ENCODE measurements at regions not wholly inside any gene's neighbourhood (a gene's known extent, or its start where the extent isn't known, plus 50 kb on each side); places are given as distances from the start of the nearest gene placed in this dataset.
"Not testable (repeated sequence)": the region's sequence is repeated elsewhere in the genome, so short reads cannot be mapped to it uniquely, and the experiment has no call there.

DNA sequence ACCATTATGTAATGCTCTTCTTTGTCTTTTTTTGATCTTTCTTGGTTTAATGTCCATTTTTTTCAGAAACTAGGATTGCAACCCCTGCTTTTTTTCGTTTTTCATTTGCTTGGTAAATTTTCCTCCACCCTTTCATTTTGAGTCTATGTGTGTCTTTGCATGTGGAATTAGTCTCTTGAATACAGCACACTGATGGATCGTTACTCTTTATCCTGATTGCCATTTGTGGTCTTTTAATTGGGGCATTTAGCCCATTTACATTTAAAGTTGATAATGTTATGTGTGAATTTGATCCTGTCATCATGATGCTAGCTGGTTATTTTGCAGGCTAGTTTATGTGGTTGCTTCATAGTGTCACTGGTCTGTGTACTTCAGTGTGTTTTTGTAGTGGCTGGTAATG, 75.6 kb upstream of the ETV3 start:
- Histone ChIP-seq H3K9me3 (ENCODE audit: severe bottlenecking) (peaks cover 17% of the 10 kb centered on the region), H3K27ac (no peak overlapping the region), H3K4me3 (ENCODE audit: low read depth, low read length) (no peak overlapping the region), H3K27me3 (ENCODE audit: insufficient read depth, low read depth, severe bottlenecking) (peaks cover 81% of the 10 kb centered on the region), H3K36me3 (no peaks in the 10 kb centered on the region)
- TF ChIP-seq, protein P1, sequence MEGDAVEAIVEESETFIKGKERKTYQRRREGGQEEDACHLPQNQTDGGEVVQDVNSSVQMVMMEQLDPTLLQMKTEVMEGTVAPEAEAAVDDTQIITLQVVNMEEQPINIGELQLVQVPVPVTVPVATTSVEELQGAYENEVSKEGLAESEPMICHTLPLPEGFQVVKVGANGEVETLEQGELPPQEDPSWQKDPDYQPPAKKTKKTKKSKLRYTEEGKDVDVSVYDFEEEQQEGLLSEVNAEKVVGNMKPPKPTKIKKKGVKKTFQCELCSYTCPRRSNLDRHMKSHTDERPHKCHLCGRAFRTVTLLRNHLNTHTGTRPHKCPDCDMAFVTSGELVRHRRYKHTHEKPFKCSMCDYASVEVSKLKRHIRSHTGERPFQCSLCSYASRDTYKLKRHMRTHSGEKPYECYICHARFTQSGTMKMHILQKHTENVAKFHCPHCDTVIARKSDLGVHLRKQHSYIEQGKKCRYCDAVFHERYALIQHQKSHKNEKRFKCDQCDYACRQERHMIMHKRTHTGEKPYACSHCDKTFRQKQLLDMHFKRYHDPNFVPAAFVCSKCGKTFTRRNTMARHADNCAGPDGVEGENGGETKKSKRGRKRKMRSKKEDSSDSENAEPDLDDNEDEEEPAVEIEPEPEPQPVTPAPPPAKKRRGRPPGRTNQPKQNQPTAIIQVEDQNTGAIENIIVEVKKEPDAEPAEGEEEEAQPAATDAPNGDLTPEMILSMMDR (IDR thresholded peaks at IDR 0.05; ENCODE audit: low read depth, low read length): no peak
- no peak for DNase-seq

DNA sequence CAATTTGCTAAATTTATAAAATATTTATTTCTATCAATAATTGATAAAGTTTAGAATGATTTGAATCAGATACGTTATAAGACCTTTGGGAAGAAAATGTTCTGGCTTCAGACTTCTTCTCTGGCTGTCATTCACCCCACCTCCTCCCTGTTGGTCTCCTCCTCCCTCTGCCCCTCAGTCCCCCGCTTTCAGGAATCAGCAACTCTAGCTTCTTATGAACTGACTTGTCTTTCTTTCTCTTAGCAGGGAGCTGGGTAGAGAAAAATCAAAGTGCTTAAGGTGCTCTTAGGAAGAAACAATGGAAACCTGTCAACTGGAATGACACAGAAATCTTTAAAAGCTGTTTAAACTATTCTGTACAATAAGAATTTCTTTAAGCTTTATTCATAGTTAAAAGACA, 71.3 kb upstream of the ETV3 start:
- Histone ChIP-seq H3K27me3 (ENCODE audit: insufficient read depth, low read depth, severe bottlenecking) (peaks cover 53% of the 10 kb centered on the region), H3K4me3 (ENCODE audit: low read depth, low read length) (no peak overlapping the region), H3K9me3 (ENCODE audit: severe bottlenecking) (peaks cover 17% of the 10 kb centered on the region), H3K36me3 (no peaks in the 10 kb centered on the region), H3K27ac (no peak overlapping the region)
- no peak for DNase-seq
- TF ChIP-seq, protein P1 (IDR thresholded peaks at IDR 0.05; ENCODE audit: low read depth, low read length): no peak

DNA sequence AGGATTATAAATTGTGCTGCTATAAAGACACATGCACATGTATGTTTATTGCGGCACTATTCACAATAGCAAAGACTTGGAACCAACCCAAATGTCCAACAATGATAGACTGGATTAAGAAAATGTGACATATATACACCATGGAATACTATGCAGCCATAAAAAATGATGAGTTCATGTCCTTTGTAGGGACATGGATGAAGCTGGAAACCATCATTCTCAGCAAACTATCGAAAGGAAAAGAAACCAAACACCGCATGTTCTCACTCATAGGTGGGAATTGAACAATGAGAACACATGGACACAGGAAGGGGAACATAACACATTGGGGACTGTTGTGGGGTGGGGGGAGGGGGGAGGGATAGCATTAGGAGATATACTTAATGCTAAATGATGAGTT, 67.8 kb upstream of the ETV3 start:
- H3K9me3 ChIP-seq (ENCODE audit: severe bottlenecking); DNase-seq; H3K36me3 ChIP-seq; H3K27ac ChIP-seq; H3K4me3 ChIP-seq (ENCODE audit: low read depth, low read length): not testable (repeated sequence)
- H3K27me3 ChIP-seq (ENCODE audit: insufficient read depth, low read depth, severe bottlenecking): peaks cover 48% of the 10 kb centered on the region

DNA sequence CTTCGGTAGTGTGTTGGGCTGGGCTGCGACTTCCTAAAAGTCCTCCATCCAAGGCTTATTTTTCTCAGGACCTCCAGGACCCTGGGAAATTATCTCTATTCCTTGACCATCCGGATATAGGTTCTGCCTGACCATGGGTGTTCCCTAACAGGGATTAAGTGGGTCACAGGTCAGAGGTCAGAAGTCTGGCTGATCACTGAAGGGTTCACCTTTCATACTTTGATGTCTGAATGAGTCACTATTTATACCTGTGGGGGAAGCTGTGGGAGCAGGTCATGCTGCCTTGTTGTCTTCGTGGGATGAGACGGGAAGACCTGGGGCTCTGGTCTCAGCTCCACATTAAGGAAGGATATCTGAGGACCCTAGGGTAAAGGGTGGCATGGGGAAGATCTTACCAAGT, 65.0 kb upstream of the ETV3 start:
- Histone ChIP-seq H3K36me3 (no peaks in the 10 kb centered on the region), H3K4me3 (ENCODE audit: low read depth, low read length) (no peak overlapping the region), H3K27ac (no peak overlapping the region), H3K9me3 (ENCODE audit: severe bottlenecking) (peaks cover 3% of the 10 kb centered on the region), H3K27me3 (ENCODE audit: insufficient read depth, low read depth, severe bottlenecking) (peaks cover 28% of the 10 kb centered on the region)
- TF ChIP-seq, protein P1 (IDR thresholded peaks at IDR 0.05; ENCODE audit: low read depth, low read length): no peak
- no peak for DNase-seq

DNA sequence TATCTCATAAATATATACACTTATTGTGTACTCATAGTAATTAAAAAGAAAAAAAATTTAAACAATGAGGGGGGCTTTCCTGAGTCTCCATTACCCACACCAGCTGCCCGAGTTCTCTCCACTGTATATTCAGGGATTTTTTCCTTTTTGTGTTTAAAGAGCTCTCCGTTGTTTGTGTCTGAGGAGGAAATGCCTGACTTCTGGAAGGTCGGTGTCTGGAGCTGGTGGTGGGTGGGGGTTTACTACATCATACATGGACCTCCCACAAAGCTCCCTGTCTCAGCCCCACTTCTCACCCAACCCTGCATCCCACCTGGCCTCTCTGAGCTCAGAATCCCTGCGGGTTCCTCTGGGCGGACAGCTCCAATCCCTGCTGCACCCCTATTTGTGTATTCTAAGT, 64.1 kb upstream of the ETV3 start:
- H3K9me3 ChIP-seq (ENCODE audit: severe bottlenecking): peaks cover 3% of the 10 kb centered on the region

DNA sequence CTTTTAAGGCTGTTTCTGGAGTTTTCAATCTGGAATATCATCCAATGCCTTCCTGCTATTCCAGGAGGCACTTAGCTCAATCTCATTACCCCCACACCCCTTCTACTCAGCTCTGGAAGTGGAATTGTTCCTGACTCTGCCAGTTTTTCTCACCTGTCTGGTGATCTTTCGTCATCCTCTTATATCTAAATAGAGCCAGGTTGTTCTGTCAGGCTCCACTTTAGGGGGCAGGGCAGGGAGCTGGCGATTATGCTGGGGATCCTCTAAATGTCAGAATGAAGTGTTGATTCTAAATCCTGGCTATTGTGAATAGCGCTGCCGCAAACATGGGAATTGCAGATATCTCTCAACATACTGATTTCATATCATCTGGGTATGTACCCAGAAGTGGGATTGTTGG, 63.6 kb upstream of the ETV3 start:
- DNase-seq: no peak
- H3K4me3 ChIP-seq (ENCODE audit: low read depth, low read length): no peak overlapping the region
- TF ChIP-seq, protein P1 (IDR thresholded peaks at IDR 0.05; ENCODE audit: low read depth, low read length): no peak
- H3K27ac ChIP-seq: no peak overlapping the region
- peaks cover 28% of the 10 kb centered on the region for H3K27me3 ChIP-seq (ENCODE audit: insufficient read depth, low read depth, severe bottlenecking)
- no peaks in the 10 kb centered on the region for H3K36me3 ChIP-seq
- H3K9me3 ChIP-seq (ENCODE audit: severe bottlenecking): peaks cover 3% of the 10 kb centered on the region

More for the DNA sequence above, 64.1 kb upstream of the ETV3 start:
- H3K4me3 ChIP-seq (ENCODE audit: low read depth, low read length): no peak overlapping the region
- peaks cover 28% of the 10 kb centered on the region for H3K27me3 ChIP-seq (ENCODE audit: insufficient read depth, low read depth, severe bottlenecking)
- no peak for DNase-seq
- TF ChIP-seq, protein P1 (IDR thresholded peaks at IDR 0.05; ENCODE audit: low read depth, low read length): no peak
- no peaks in the 10 kb centered on the region for H3K36me3 ChIP-seq
- H3K27ac ChIP-seq: no peak overlapping the region

Measured in WERI-Rb-1 (cell line).